Smooth muscle cell (in vitro differentiated cells): ENCODE measurements at regions not wholly inside any gene's neighbourhood (a gene's known extent, or its start where the extent isn't known, plus 50 kb on each side); places are given as distances from the start of the nearest gene placed in this dataset.

Source experiments
- DNase-seq: peaks from one replicate; lab custom pipeline; 2025; ENCODE audit not compliant: unreplicated experiment; lab: John Stamatoyannopoulos, UW
- H2AFZ ChIP-seq: fragments of 200-600 bp; sonication (generic); 2 replicates; pipeline ENCODE4 v1.6.0; 2016; ENCODE audit warnings: antibody characterized with exemption, low read depth, mild to moderate bottlenecking
- H3F3A ChIP-seq: fragments of 200-600 bp; sonication (generic); 2 replicates; pipeline ENCODE4 v1.6.0; 2017; ENCODE audit warnings: antibody characterized with exemption, low read depth
- H3K27ac ChIP-seq: fragments of 200-600 bp; sonication (generic); 2 replicates; pipeline ENCODE4 v1.5.1; 2016; ENCODE audit warnings: low read depth, mild to moderate bottlenecking
- H3K27me3 ChIP-seq: fragments of 200-600 bp; sonication (generic); 2 replicates; pipeline ENCODE4 v1.6.1; 2016; ENCODE audit warnings: low read depth, mild to moderate bottlenecking
- H3K36me3 ChIP-seq: fragments of 200-600 bp; sonication (generic); 2 replicates; pipeline ENCODE4 v1.5.1; 2016; ENCODE audit warnings: low read depth
- H3K4me1 ChIP-seq: fragments of 200-600 bp; sonication (generic); 2 replicates; pipeline ENCODE4 v1.5.1; 2016; ENCODE audit warnings: low read depth
- H3K4me2 ChIP-seq: fragments of 200-600 bp; sonication (generic); 2 replicates; pipeline ENCODE4 v1.6.0; 2016; ENCODE audit warnings: mild to moderate bottlenecking
- H3K4me3 ChIP-seq: fragments of 200-600 bp; sonication (generic); 2 replicates; pipeline ENCODE4 v1.5.1; 2016; ENCODE audit warnings: mild to moderate bottlenecking
- H3K79me2 ChIP-seq: fragments of 200-600 bp; sonication (generic); 2 replicates; pipeline ENCODE4 v1.6.0; 2016; ENCODE audit warnings: low read depth, mild to moderate bottlenecking
- H3K9ac ChIP-seq: fragments of 200-600 bp; sonication (generic); 2 replicates; pipeline ENCODE4 v1.6.0; 2016; ENCODE audit warnings: low read depth
- H3K9me3 ChIP-seq: fragments of 200-600 bp; sonication (generic); replicated peaks from 2 replicates; pipeline ENCODE4 v1.5.1; 2016; ENCODE audit warnings: low read depth
- H4K20me1 ChIP-seq: fragments of 200-600 bp; sonication (generic); 2 replicates; pipeline ENCODE4 v1.6.0; 2016; ENCODE audit warnings: low read depth
- WGBS: methylation state at CpG from one replicate; pipeline ENCODE4 v1.1.7; 2016; ENCODE audit warnings: low lambda C conversion rate; 5-methylcytosine and 5-hydroxymethylcytosine counted together
- TF ChIP-seq, protein P1 (sequence below): fragments of 200-600 bp; sonication (generic); IDR thresholded peaks from 2 replicates; pipeline ENCODE4 v1.5.1; 2017; ENCODE audit warnings: borderline replicate concordance, mild to moderate bottlenecking, antibody characterized with exemption; ENCODE audit not compliant: insufficient read depth, poor library complexity, severe bottlenecking

DNA sequence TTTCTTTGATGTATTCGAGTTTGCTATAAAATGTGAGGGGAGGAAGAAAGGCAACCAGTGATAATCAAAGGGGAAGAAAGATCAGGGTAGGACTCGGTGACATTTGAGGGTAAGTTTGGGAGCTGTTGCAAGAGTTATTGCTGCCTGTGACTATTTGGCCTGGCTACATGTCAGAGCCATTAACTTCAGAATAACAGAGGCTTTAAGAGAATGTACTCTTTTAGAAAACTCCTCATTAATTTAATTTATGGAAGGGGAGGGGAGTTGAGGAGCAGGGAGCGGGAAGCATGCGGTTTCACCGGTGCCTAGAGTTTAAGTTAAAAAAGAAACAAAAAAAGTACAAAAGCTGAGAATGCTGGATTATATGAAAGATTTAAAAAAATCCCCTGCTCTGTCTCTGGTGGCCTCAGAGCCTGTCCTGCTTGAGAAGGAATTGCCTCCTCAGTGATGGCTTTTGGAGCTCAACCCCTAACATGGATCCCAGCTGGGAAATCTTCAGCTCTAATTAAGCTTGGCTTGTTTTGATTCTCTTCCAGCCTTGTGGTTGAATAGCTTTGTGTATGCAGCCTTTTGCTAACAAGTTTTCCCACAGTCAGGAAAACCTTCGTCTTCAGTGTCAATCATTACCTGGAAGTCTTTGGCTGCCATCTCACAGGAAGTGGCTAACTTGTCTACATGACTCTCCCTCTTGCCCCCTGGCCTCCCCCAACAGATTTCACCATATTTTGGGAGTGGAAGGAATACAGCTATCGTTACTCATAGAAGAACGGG is 238.2 kb downstream of the SOX4 start:
- TF ChIP-seq, protein P1, sequence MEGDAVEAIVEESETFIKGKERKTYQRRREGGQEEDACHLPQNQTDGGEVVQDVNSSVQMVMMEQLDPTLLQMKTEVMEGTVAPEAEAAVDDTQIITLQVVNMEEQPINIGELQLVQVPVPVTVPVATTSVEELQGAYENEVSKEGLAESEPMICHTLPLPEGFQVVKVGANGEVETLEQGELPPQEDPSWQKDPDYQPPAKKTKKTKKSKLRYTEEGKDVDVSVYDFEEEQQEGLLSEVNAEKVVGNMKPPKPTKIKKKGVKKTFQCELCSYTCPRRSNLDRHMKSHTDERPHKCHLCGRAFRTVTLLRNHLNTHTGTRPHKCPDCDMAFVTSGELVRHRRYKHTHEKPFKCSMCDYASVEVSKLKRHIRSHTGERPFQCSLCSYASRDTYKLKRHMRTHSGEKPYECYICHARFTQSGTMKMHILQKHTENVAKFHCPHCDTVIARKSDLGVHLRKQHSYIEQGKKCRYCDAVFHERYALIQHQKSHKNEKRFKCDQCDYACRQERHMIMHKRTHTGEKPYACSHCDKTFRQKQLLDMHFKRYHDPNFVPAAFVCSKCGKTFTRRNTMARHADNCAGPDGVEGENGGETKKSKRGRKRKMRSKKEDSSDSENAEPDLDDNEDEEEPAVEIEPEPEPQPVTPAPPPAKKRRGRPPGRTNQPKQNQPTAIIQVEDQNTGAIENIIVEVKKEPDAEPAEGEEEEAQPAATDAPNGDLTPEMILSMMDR: no peak

DNA sequence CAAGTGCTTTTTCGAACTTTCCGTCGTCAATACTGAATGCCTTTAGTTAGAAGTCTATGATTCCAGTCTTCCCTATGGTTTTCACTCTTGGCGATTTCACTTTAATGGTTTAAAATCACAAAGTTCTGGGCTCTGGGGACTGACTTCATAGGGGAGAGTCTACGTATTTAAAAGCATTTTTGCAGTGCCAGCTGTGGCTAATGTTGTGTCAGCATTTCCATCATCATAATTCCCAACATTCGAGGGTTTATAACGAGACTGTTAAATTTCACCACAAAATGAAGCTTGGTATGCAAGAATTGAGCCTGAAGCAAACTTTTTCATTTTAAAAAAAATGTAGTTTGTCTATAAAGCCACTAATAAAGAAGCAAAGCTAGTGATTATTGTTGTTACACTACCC is 242.7 kb downstream of the SOX4 start:
- Histone ChIP-seq H3K9ac (no peak overlapping the region), H4K20me1 (no peaks in the 10 kb centered on the region), H3K4me2 (peak overlapping the region; percentile 43), H3K27me3 (no peaks in the 10 kb centered on the region), H3K9me3 (no peaks in the 10 kb centered on the region), H3K36me3 (no peaks in the 10 kb centered on the region), H3F3A (peaks cover 5% of the 10 kb centered on the region), H2AFZ (peak overlapping the region; percentile 5), H3K4me3 (no peak overlapping the region), H3K4me1 (peaks cover 17% of the 10 kb centered on the region), H3K79me2 (no peaks in the 10 kb centered on the region), H3K27ac (peak overlapping the region; percentile 34)
- DNase-seq: no peak
- WGBS: 29% methylated on average over 7 of the region's 7 CpGs
- TF ChIP-seq, protein P1: no peak

More for the DNA sequence above, 238.2 kb downstream of the SOX4 start:
- no peaks in the 10 kb centered on the region for H4K20me1 ChIP-seq
- H3K36me3 ChIP-seq: no peaks in the 10 kb centered on the region
- H3K4me1 ChIP-seq: peaks cover 22% of the 10 kb centered on the region
- H3K4me3 ChIP-seq: no peak overlapping the region
- H3K79me2 ChIP-seq: no peaks in the 10 kb centered on the region
- 66% methylated on average over 8 of the region's 8 CpGs for WGBS
- H3F3A ChIP-seq: peaks cover 5% of the 10 kb centered on the region
- no peak overlapping the region for H3K9ac ChIP-seq
- no peak overlapping the region for H2AFZ ChIP-seq
- H3K4me2 ChIP-seq: peak overlapping the region; percentile 16
- no peaks in the 10 kb centered on the region for H3K27me3 ChIP-seq
- no peak overlapping the region for H3K27ac ChIP-seq
- DNase-seq: no peak
- no peaks in the 10 kb centered on the region for H3K9me3 ChIP-seq

DNA sequence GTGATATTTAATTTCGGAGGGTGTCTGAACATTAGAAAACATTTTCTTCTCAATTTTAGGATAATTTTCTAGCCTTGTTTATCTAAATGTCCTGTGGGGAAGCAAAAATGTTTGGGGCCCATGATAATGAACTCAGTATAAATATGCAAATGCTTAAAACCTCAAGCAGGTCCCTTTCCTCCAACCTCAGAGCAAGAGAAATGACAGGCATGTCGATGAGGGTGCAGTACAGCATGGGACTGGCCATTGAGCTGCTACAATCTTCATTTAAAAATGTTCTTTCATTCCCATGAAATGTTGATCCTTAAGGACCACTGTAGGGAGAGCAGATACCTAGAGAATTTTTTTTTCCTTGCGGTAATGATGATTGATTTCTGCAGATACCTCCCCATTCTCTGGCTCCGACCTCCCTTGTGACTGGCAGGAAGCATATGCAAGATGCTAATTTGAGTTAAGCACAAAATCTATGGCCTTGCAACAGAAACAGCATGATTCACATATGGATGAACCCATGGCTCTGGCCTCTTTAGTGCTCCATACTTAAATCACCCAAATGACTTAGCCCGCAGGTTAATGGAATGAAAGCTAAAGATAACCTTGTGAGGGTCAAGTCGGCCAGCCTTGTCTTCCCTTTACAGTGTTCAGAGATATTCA is 243.3 kb downstream of the SOX4 start:
- Histone ChIP-seq H3K4me2 (peak overlapping the region; percentile 43), H3F3A (peaks cover 5% of the 10 kb centered on the region), H3K4me3 (no peak overlapping the region), H4K20me1 (no peaks in the 10 kb centered on the region), H3K27ac (peak overlapping the region; percentile 29), H3K27me3 (no peaks in the 10 kb centered on the region), H2AFZ (no peak overlapping the region), H3K36me3 (no peaks in the 10 kb centered on the region), H3K9me3 (no peaks in the 10 kb centered on the region), H3K4me1 (peaks cover 10% of the 10 kb centered on the region), H3K79me2 (no peaks in the 10 kb centered on the region), H3K9ac (no peak overlapping the region)
- TF ChIP-seq, protein P1: no peak
- DNase-seq: no peak
- 45% methylated on average over 6 of the region's 6 CpGs for WGBS
